DND-41 (cell line): ENCODE measurements at regions not wholly inside any gene's neighbourhood (a gene's known extent, or its start where the extent isn't known, plus 50 kb on each side); places are given as distances from the start of the nearest gene placed in this dataset.

ENCODE experiments used
- ATAC-seq: fragments of 200-7000 bp; cut with Tn5 transposase; 3 replicates; pipeline ENCODE4 v1.9.1; 2021; ENCODE audit warnings: low read depth; ENCODE audit not compliant: insufficient read depth
- DNase-seq: peaks from one replicate; pipeline ENCODE4 v3.0.0-alpha.2; 2020
- H2AFZ ChIP-seq: 2 replicates; pipeline ENCODE4 v1.6.0; 2012; ENCODE audit warnings: low read depth, low read length
- H3K27ac ChIP-seq: 2 replicates; pipeline ENCODE4 v1.5.1; 2012; ENCODE audit warnings: low read length, inconsistent platforms
- H3K27me3 ChIP-seq: fragments of 200-600 bp; sonication (generic); 2 replicates; pipeline ENCODE4 v1.6.0; 2012; ENCODE audit warnings: low read length, mild to moderate bottlenecking, inconsistent platforms; ENCODE audit not compliant: insufficient read depth, poor library complexity
- H3K36me3 ChIP-seq: 2 replicates; pipeline ENCODE4 v1.5.1; 2012; ENCODE audit warnings: low read length, inconsistent platforms; ENCODE audit not compliant: insufficient read depth
- H3K4me1 ChIP-seq: 2 replicates; pipeline ENCODE4 v1.5.1; 2012; ENCODE audit warnings: mild to moderate bottlenecking, low read length; ENCODE audit not compliant: insufficient read depth
- H3K4me2 ChIP-seq: 2 replicates; pipeline ENCODE4 v1.6.0; 2012; ENCODE audit warnings: mild to moderate bottlenecking, moderate library complexity, low read length, inconsistent platforms; ENCODE audit not compliant: insufficient read depth
- H3K4me3 ChIP-seq, 2 experiments: fragments of 200-600 bp in 1 of 2; shearing (Covaris generic) in 1 of 2; 2 replicates each; pipeline ENCODE4 v1.5.1; 2012 to 2016; ENCODE audit warnings: inconsistent platforms in 2 of 2, low read length in 2 of 2, mild to moderate bottlenecking in 2 of 2, low read depth in 1 of 2, moderate library complexity in 1 of 2
- H3K79me2 ChIP-seq: 2 replicates; pipeline ENCODE4 v1.6.0; 2012; ENCODE audit warnings: low read length, inconsistent platforms; ENCODE audit not compliant: insufficient read depth
- H3K9ac ChIP-seq: 2 replicates; pipeline ENCODE4 v1.6.0; 2012; ENCODE audit warnings: low read depth, mild to moderate bottlenecking, inconsistent platforms, low read length, moderate library complexity
- H3K9me3 ChIP-seq: 2 replicates; pipeline ENCODE4 v1.5.1; 2012; ENCODE audit warnings: low read length, moderate library complexity, mild to moderate bottlenecking, inconsistent platforms; ENCODE audit not compliant: insufficient read depth, severe bottlenecking
- H4K20me1 ChIP-seq: 2 replicates; pipeline ENCODE4 v1.6.0; 2012; ENCODE audit warnings: low read length; ENCODE audit not compliant: insufficient read depth
- EZH2 ChIP-seq: IDR thresholded peaks from 3 replicates; pipeline ENCODE4 v1.6.1; 2012; ENCODE audit warnings: borderline replicate concordance, low read depth, mild to moderate bottlenecking, moderate library complexity, low read length, inconsistent platforms; ENCODE audit not compliant: severe bottlenecking
- TF ChIP-seq, protein P1 (sequence below): IDR thresholded peaks from 2 replicates; pipeline ENCODE4 v1.5.1; 2012; ENCODE audit warnings: borderline replicate concordance, low read length, moderate library complexity, mild to moderate bottlenecking; ENCODE audit not compliant: poor library complexity, severe bottlenecking; ENCODE audit errors: extremely low read depth

DNA sequence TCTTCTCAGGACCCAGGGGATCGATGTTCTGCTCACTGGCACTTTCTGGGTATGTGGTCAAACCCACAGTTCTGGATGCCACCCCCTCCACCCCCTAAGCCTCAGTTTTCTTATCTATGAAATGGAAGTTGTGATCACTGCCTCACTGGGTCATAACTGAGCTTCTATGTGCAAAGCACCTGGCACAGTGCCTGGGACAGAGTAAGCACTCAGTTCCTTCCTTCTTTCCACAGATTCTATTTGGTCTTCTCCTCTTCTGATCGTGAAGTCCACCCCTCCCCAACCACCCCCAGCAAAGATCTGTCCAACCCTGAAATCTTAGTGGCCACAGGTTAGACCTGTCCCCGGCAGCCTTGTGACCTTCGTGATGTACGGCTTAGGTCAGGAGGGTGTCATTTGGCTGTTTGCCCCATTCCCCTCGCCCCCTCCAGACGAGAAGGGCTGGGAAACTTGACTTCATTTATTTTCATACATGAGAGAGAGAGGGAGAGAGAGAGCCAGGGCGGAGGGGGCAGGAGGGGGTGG, 181.4 kb downstream of the FGF18 start:
- Histone ChIP-seq H3K79me2 (no peaks in the 10 kb centered on the region), H3K4me1 (no peaks in the 10 kb centered on the region), H3K36me3 (no peaks in the 10 kb centered on the region), H3K4me3 (no peak overlapping the region), H3K4me2 (no peak overlapping the region), H4K20me1 (no peaks in the 10 kb centered on the region), H3K9ac (no peak overlapping the region), H3K27ac (no peak overlapping the region), H2AFZ (no peak overlapping the region), H3K9me3 (no peaks in the 10 kb centered on the region), H3K27me3 (peaks cover 5% of the 10 kb centered on the region)
- ATAC-seq (no peak), DNase-seq (no peak)
- TF ChIP-seq EZH2: no peak
- TF ChIP-seq, protein P1, sequence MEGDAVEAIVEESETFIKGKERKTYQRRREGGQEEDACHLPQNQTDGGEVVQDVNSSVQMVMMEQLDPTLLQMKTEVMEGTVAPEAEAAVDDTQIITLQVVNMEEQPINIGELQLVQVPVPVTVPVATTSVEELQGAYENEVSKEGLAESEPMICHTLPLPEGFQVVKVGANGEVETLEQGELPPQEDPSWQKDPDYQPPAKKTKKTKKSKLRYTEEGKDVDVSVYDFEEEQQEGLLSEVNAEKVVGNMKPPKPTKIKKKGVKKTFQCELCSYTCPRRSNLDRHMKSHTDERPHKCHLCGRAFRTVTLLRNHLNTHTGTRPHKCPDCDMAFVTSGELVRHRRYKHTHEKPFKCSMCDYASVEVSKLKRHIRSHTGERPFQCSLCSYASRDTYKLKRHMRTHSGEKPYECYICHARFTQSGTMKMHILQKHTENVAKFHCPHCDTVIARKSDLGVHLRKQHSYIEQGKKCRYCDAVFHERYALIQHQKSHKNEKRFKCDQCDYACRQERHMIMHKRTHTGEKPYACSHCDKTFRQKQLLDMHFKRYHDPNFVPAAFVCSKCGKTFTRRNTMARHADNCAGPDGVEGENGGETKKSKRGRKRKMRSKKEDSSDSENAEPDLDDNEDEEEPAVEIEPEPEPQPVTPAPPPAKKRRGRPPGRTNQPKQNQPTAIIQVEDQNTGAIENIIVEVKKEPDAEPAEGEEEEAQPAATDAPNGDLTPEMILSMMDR: no peak

DNA sequence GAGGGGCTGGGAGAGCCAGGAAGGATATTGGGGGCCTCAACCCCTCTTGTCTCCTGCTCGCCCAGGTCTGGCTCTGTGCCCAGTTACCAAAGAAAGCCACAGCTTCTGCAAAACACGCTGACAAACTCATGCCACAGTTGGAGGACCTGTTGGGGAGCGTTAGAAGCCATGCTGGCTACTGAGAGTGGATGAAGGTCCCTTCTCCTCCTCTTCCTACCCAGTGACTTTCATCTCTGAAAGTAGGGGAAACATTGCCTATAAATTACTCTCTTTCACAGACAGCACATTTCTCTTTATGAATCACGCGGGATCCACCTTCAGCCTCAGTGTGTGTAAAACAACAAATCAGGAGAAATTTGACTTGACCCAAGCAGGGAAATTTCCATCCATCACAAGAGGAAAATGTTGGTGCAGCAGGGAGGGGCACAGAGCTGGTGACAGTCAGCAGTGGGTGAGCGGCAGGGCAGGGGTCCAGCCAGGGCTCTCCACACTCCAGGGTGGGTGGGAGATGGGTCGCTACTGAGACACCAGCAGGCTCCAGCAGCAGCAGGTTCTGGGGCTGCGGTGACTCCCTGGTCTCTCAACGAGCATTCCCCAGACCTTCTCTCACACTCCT, 181.9 kb downstream of the FGF18 start:
- no peak overlapping the region for H3K4me2 ChIP-seq
- peaks cover 5% of the 10 kb centered on the region for H3K27me3 ChIP-seq
- no peaks in the 10 kb centered on the region for H3K36me3 ChIP-seq
- H3K79me2 ChIP-seq: no peaks in the 10 kb centered on the region
- no peak overlapping the region for H2AFZ ChIP-seq
- peak; percentile 58; the same call in 2 of the 3 replicates for ATAC-seq
- no peaks in the 10 kb centered on the region for H4K20me1 ChIP-seq
- H3K9ac ChIP-seq: no peak overlapping the region
- DNase-seq: peak; percentile 36
- no peak overlapping the region for H3K4me3 ChIP-seq
- no peak overlapping the region for H3K27ac ChIP-seq
- TF ChIP-seq, protein P1: no peak
- no peak for TF ChIP-seq EZH2
- no peaks in the 10 kb centered on the region for H3K4me1 ChIP-seq
- H3K9me3 ChIP-seq: no peaks in the 10 kb centered on the region

DNA sequence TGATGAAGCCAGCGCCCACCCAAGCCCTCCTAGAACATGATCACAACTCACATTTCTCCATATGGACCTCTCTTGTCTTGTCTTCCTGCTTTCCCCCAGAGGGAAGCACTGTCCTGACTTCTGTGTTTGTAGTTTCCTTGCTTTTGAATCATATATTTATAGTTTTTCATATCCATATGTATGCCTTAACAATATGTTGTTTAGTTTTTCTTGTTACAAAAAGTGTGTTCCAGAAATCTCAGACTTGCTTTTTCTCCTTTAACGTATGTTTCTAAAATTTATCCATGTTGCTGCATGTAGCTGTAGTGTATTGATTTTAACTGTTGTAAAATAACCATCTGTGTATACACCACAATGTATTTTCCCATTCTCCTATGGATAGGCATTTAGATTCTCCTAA, 182.0 kb upstream of the SMIM23 start:
- Histone ChIP-seq H3K27me3 (peaks cover 5% of the 10 kb centered on the region), H4K20me1 (no peaks in the 10 kb centered on the region), H3K9ac (no peak overlapping the region), H3K27ac (no peak overlapping the region), H3K79me2 (no peaks in the 10 kb centered on the region), H3K9me3 (no peaks in the 10 kb centered on the region), H3K4me3 (no peak overlapping the region), H3K36me3 (no peaks in the 10 kb centered on the region), H3K4me1 (no peaks in the 10 kb centered on the region), H2AFZ (no peak overlapping the region), H3K4me2 (no peak overlapping the region)
- DNase-seq (no peak), ATAC-seq (no peak)
- TF ChIP-seq, protein P1: no peak
- no peak for TF ChIP-seq EZH2
